H1 (cell line): ENCODE measurements at regions not wholly inside any gene's neighbourhood (a gene's known extent, or its start where the extent isn't known, plus 50 kb on each side); places are given as distances from the start of the nearest gene placed in this dataset.

ENCODE experiments used
- CTCF ChIA-PET: fragments of 300-600 bp; sonication (Branson Sonifier 250); formaldehyde crosslinking; loops from one replicate; lab custom pipeline; 2021; ENCODE audit not compliant: partially characterized antibody; lab: Charles Lee
- POLR2A ChIA-PET: fragments of 300-600 bp; sonication (Branson Sonifier 250); formaldehyde crosslinking; loops from one replicate; lab custom pipeline; 2021; ENCODE audit warnings: inconsistent platforms; ENCODE audit not compliant: partially characterized antibody; lab: Charles Lee
- DNase-seq, 2 experiments: peaks; one replicate each; pipeline versions ENCODE4 v3.0.0 to v3.0.0-alpha.2; 2010 to 2022; ENCODE audit warnings: low spot score in 2 of 2, low read depth in 1 of 2, mixed read lengths in 1 of 2
- FAIRE-seq: peaks from 2 replicates; lab custom pipeline; 2011; peaks lifted over from hg19 to GRCh38; lab: Jason Lieb, UNC
- H2AFZ ChIP-seq: 2 replicates; pipeline ENCODE4 v1.8.1; 2012; ENCODE audit warnings: low read length, inconsistent platforms
- H2AK5ac ChIP-seq: 2 replicates; pipeline ENCODE4 v1.6.1; 2013; ENCODE audit warnings: low read depth, low read length
- H2BK120ac ChIP-seq: replicated peaks from 2 replicates; pipeline ENCODE3; 2013; ENCODE audit warnings: low read depth, low read length, inconsistent platforms
- H2BK12ac ChIP-seq: 2 replicates; pipeline ENCODE4 v1.6.1; 2013; ENCODE audit warnings: low read depth, low read length
- H2BK15ac ChIP-seq: 2 replicates; pipeline ENCODE4 v1.6.1; 2013; ENCODE audit warnings: low read length
- H2BK20ac ChIP-seq: 2 replicates; pipeline ENCODE4 v1.6.1; 2013; ENCODE audit warnings: low read length
- H2BK5ac ChIP-seq: 2 replicates; pipeline ENCODE4 v1.6.1; 2013; ENCODE audit warnings: low read depth, low read length
- H3K14ac ChIP-seq: 2 replicates; pipeline ENCODE4 v1.6.1; 2013; ENCODE audit warnings: inconsistent platforms; ENCODE audit not compliant: insufficient read length
- H3K18ac ChIP-seq: 2 replicates; pipeline ENCODE4 v1.6.1; 2013; ENCODE audit warnings: low read length; ENCODE audit errors: extremely low read depth
- H3K23ac ChIP-seq: 2 replicates; pipeline ENCODE4 v1.6.1; 2013; ENCODE audit warnings: inconsistent platforms; ENCODE audit not compliant: insufficient read length
- H3K23me2 ChIP-seq: 2 replicates; pipeline ENCODE4 v1.6.1; 2013; ENCODE audit warnings: low read depth, low read length
- H3K27ac ChIP-seq: 2 replicates; pipeline ENCODE4 v1.6.1; 2011; ENCODE audit warnings: low read depth, low read length, inconsistent platforms
- H3K27me3 ChIP-seq, 4 experiments: replicated peaks in 1 of 4; 1 replicate in 1 of 4; 2 replicates in 3 of 4; pipeline versions ENCODE4 v1.6.1 to v1.8.1; 2011 to 2013; ENCODE audit warnings: low read length in 3 of 4, mild to moderate bottlenecking in 3 of 4, inconsistent platforms in 2 of 4, mixed read lengths in 2 of 4, moderate library complexity in 1 of 4; ENCODE audit not compliant: control insufficient read depth in 3 of 4, insufficient read depth in 3 of 4; ENCODE audit errors: extremely low read depth in 1 of 4
- H3K36me3 ChIP-seq, 4 experiments: 2 replicates each; pipeline versions ENCODE4 v1.6.1 to v1.8.1; 2011 to 2013; ENCODE audit warnings: mild to moderate bottlenecking in 4 of 4, low read length in 3 of 4, moderate library complexity in 2 of 4, control low read depth in 1 of 4, inconsistent platforms in 1 of 4; ENCODE audit not compliant: insufficient read depth in 4 of 4, control insufficient read depth in 2 of 4
- H3K4ac ChIP-seq: replicated peaks from 2 replicates; pipeline ENCODE3; 2013; ENCODE audit warnings: low read length, low read depth, mixed read lengths, inconsistent platforms; ENCODE audit not compliant: insufficient read length
- H3K4me1 ChIP-seq, 4 experiments: replicated peaks in 1 of 4; 1 replicate in 1 of 4; 2 replicates in 3 of 4; pipeline versions ENCODE4 v1.6.1 to v1.8.1; 2011 to 2013; ENCODE audit warnings: low read length in 3 of 4, inconsistent platforms in 2 of 4, mixed read lengths in 1 of 4; ENCODE audit not compliant: insufficient read depth in 4 of 4, control insufficient read depth in 3 of 4
- H3K4me2 ChIP-seq, 2 experiments: 2 replicates each; pipeline versions ENCODE4 v1.6.1 to v1.8.1; 2011 to 2013; ENCODE audit warnings: low read depth in 2 of 2, low read length in 2 of 2, control low read depth in 1 of 2, inconsistent platforms in 1 of 2, mild to moderate bottlenecking in 1 of 2; ENCODE audit not compliant: insufficient read depth in 1 of 2
- H3K4me3 ChIP-seq, 4 experiments: fragments of 200-600, 300-600 bp in 1 of 4; sonication (generic), shearing (Covaris generic), sonication (Bioruptor Twin) in 1 of 4; 2 replicates each; pipeline versions ENCODE4 v1.5.1 to v1.8.1; 2011 to 2016; ENCODE audit warnings: low read length in 4 of 4, low read depth in 3 of 4, control low read depth in 2 of 4, inconsistent platforms in 2 of 4, mild to moderate bottlenecking in 2 of 4, mixed read lengths in 1 of 4, moderate library complexity in 1 of 4; ENCODE audit not compliant: insufficient read depth in 2 of 4; ENCODE audit errors: extremely low read depth in 1 of 4
- H3K56ac ChIP-seq: replicated peaks from 2 replicates; pipeline ENCODE3; 2013; ENCODE audit warnings: low read depth, mild to moderate bottlenecking, mixed read lengths, low read length, inconsistent platforms; ENCODE audit not compliant: insufficient read length
- H3K79me1 ChIP-seq: 2 replicates; pipeline ENCODE4 v1.6.1; 2013; ENCODE audit warnings: low read depth, low read length, control low read depth
- H3K79me2 ChIP-seq, 2 experiments: 2 replicates each; pipeline versions ENCODE4 v1.6.1 to v1.8.1; 2012 to 2013; ENCODE audit warnings: low read length in 2 of 2, mild to moderate bottlenecking in 2 of 2, inconsistent platforms in 1 of 2; ENCODE audit not compliant: insufficient read depth in 2 of 2, control insufficient read depth in 1 of 2
- H3K9ac ChIP-seq, 4 experiments: replicated peaks in 1 of 4; 1 replicate in 1 of 4; 2 replicates in 3 of 4; pipeline versions ENCODE4 v1.6.1 to v1.8.1; 2011 to 2013; ENCODE audit warnings: low read depth in 3 of 4, low read length in 3 of 4, control low read depth in 2 of 4, mild to moderate bottlenecking in 2 of 4, moderate library complexity in 2 of 4, inconsistent platforms in 1 of 4; ENCODE audit errors: extremely low read depth in 1 of 4
- H3K9me3 ChIP-seq, 2 experiments: 2 replicates each; pipeline versions ENCODE4 v1.6.1 to v1.8.1; 2012 to 2013; ENCODE audit warnings: mild to moderate bottlenecking in 2 of 2, moderate library complexity in 2 of 2, control low read depth in 1 of 2, inconsistent platforms in 1 of 2, low read depth in 1 of 2, low read length in 1 of 2, mixed read lengths in 1 of 2; ENCODE audit not compliant: insufficient read depth in 2 of 2
- H4K20me1 ChIP-seq, 2 experiments: replicated peaks in 1 of 2; 2 replicates each; pipeline versions ENCODE3 to v1.8.1; 2011 to 2013; ENCODE audit warnings: inconsistent platforms in 2 of 2, low read length in 2 of 2, mild to moderate bottlenecking in 1 of 2; ENCODE audit not compliant: insufficient read depth in 2 of 2, control insufficient read depth in 1 of 2
- H4K5ac ChIP-seq: 2 replicates; pipeline ENCODE4 v1.6.1; 2013; ENCODE audit warnings: low read length, low read depth, mixed read lengths, inconsistent platforms; ENCODE audit not compliant: insufficient read length
- H4K8ac ChIP-seq: 2 replicates; pipeline ENCODE4 v1.8.0; 2013; ENCODE audit warnings: mild to moderate bottlenecking, moderate library complexity, low read length, inconsistent platforms; ENCODE audit not compliant: insufficient read depth; ENCODE audit errors: extremely low read depth
- H4K91ac ChIP-seq: replicated peaks from 2 replicates; pipeline ENCODE3; 2013; ENCODE audit warnings: low read length, mixed read lengths, inconsistent platforms; ENCODE audit not compliant: insufficient read length
- ATF2 ChIP-seq: IDR thresholded peaks from 2 replicates; pipeline ENCODE4 v1.6.1; 2012; ENCODE audit warnings: low read length, inconsistent platforms
- NANOG ChIP-seq: IDR thresholded peaks from 2 replicates; pipeline ENCODE4 v1.6.1; 2011; ENCODE audit warnings: low read length, low read depth, mild to moderate bottlenecking, inconsistent platforms; ENCODE audit not compliant: insufficient read depth, poor library complexity, severe bottlenecking
- PHF8 ChIP-seq: fragments of 200-600 bp; sonication (generic); conservative IDR thresholded peaks from 2 replicates; pipeline ENCODE4 v1.7.1; 2012; ENCODE audit warnings: low read depth, mild to moderate bottlenecking, inconsistent platforms, low read length, moderate library complexity
- TEAD4 ChIP-seq: IDR thresholded peaks from 2 replicates; pipeline ENCODE4 v1.6.1; 2012; ENCODE audit warnings: low read depth, low read length, inconsistent platforms, mixed read lengths
- WGBS, 2 experiments: shearing (Covaris generic) in 1 of 2; methylation state at CpG; one replicate each; pipeline versions ENCODE4 v1.1.6 to v1.1.7; 2013 to 2015; ENCODE audit warnings: low lambda C conversion rate in 2 of 2, mixed read lengths in 2 of 2, inconsistent platforms in 1 of 2, low coverage in 1 of 2, missing lambda C conversion rate in 1 of 2; ENCODE audit not compliant: insufficient replicate concordance in 2 of 2, insufficient coverage in 1 of 2, insufficient read length in 1 of 2; ENCODE audit errors: extremely low coverage in 1 of 2, missing lambda C conversion rate in 1 of 2; 5-methylcytosine and 5-hydroxymethylcytosine counted together

GRCh38 chr10:62726142-62726541 is 78.4 kb upstream of the ADO start:
- Histone ChIP-seq H3K36me3 (no peaks in the 10 kb centered on the region), H2BK20ac (no peak overlapping the region), H3K23me2 (no peaks in the 10 kb centered on the region), H3K4me3 (no peak overlapping the region), H4K8ac (no peak overlapping the region), H3K27ac (no peak overlapping the region), H3K4ac (no peak overlapping the region), H2BK120ac (no peak overlapping the region), H4K5ac (no peak overlapping the region), H3K9me3 (no peaks in the 10 kb centered on the region), H4K91ac (no peak overlapping the region), H3K79me2 (no peaks in the 10 kb centered on the region), H2AFZ (no peak overlapping the region), H3K27me3 (no peaks in the 10 kb centered on the region), H3K9ac (no peak overlapping the region), H4K20me1 (no peaks in the 10 kb centered on the region), H3K4me1 (no peaks in the 10 kb centered on the region), H3K14ac (no peak overlapping the region), H2BK12ac (no peak overlapping the region), H2BK15ac (no peak overlapping the region), H3K23ac (no peak overlapping the region), H3K56ac (no peak overlapping the region), H3K18ac (no peak overlapping the region), H2AK5ac (no peak overlapping the region), H3K4me2 (no peak overlapping the region), H3K79me1 (no peaks in the 10 kb centered on the region), H2BK5ac (no peak overlapping the region)
- DNase-seq: no peak
- TF ChIP-seq NANOG (no peak), TEAD4 (no peak), PHF8 (no peak), ATF2 (no peak)
- no peak for FAIRE-seq
- WGBS, 2 experiments: 78% methylated on average over 5 of the region's 5 CpGs; no CpG with 5 or more reads in 1 of the 2 experiments
- POLR2A ChIA-PET: no interaction called here
- CTCF ChIA-PET: no interaction called here
